GM10266 (cell line): ENCODE measurements at regions not wholly inside any gene's neighbourhood (a gene's known extent, or its start where the extent isn't known, plus 50 kb on each side); places are given as distances from the start of the nearest gene placed in this dataset.

Experiments
- DNase-seq: peaks from one replicate; pipeline ENCODE4 v3.0.0; 2012; ENCODE audit errors: extremely low spot score
- TF ChIP-seq, protein P1 (sequence below): IDR thresholded peaks from 2 replicates; pipeline ENCODE4 v1.5.1; 2012; ENCODE audit warnings: mild to moderate bottlenecking, low read depth; ENCODE audit not compliant: control insufficient read depth, insufficient read depth; ENCODE audit errors: missing control alignments

DNA sequence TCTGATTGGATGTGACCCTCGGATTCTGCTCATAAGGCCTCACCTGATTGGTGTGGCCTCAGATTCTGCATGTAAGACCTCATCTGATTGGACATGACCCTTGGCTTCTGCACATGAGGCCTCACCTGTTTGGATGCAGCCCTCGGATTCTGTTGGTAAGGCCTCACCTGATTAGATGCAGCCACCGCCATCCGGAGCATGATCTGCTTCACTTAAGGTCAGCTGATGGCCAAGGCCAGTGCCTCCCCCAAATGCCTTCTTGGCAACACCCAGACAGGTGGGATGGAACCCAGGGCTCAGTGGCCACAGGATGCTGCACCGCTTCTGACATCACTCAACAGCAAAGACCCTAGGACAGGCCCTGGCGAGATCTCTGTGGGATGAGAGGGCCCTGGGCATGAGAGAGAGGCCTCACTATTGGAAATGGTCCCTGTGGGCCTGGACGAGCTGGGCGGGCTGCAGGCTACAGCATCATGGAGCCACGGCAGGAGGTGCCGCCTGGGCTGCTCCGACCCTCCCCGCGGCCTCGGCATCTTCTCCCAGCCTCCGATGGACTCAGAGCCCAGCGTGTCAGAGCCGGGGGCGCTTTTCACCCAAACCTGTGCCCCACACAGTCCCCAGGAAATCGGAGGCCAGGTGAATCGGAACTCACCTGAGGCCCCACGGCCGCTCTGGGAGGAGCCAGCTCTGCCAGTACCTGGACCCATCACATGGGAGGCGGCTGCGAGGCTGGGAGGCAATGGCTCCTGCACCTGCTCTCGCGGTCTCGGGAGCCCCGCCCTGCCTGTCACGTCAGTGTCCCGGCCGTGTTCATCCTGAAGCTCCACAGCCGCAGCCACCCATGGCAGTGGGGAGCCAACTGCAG lies 60.9 kb upstream of the ZNF469 start:
- no peak for DNase-seq
- TF ChIP-seq, protein P1, sequence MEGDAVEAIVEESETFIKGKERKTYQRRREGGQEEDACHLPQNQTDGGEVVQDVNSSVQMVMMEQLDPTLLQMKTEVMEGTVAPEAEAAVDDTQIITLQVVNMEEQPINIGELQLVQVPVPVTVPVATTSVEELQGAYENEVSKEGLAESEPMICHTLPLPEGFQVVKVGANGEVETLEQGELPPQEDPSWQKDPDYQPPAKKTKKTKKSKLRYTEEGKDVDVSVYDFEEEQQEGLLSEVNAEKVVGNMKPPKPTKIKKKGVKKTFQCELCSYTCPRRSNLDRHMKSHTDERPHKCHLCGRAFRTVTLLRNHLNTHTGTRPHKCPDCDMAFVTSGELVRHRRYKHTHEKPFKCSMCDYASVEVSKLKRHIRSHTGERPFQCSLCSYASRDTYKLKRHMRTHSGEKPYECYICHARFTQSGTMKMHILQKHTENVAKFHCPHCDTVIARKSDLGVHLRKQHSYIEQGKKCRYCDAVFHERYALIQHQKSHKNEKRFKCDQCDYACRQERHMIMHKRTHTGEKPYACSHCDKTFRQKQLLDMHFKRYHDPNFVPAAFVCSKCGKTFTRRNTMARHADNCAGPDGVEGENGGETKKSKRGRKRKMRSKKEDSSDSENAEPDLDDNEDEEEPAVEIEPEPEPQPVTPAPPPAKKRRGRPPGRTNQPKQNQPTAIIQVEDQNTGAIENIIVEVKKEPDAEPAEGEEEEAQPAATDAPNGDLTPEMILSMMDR: no peak

DNA sequence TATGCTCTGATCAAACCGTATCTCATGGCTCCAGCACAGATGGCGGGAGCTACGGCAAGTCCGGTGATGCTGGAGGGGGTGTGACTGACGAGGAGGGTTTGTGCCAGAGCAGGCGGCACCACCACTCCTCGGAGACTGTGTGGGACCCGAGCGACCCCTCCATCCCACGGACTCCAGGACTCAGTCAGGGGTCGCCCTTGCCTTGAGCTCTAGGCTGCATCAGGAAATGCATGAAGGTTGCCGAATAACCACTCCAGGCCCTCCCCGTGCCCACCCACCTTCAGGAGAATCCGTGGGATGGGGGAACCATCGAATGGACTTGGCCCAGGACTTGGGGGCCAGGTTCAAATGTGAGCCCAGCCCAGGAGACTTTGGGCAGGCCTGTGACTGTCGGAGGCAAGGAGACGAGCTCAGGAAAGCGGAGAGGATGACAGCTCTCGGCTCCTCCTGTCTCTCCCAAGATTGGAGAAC lies 60.2 kb upstream of the ZNF469 start:
- TF ChIP-seq, protein P1: no peak
- no peak for DNase-seq

DNA sequence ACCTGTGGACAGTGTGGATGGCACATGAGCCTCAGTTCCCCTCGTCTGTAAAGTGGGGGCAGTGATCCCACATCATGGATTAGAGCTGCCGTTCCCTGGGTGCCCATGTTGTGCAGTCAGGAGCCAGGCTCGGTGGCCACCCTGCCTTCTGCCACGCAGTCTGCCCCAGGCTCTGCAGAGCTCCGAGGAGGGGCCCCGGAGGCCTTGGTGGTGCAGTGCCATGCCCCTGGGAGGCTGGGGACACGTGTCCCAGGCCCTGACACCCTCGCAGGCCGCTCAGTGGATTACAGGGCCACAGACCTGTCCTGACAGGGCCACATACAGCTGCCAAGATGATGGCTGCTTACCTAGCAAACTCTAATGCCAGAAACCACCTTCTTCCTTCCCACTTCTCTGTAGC lies 59.7 kb upstream of the ZNF469 start:
- DNase-seq: no peak
- TF ChIP-seq, protein P1: no peak

DNA sequence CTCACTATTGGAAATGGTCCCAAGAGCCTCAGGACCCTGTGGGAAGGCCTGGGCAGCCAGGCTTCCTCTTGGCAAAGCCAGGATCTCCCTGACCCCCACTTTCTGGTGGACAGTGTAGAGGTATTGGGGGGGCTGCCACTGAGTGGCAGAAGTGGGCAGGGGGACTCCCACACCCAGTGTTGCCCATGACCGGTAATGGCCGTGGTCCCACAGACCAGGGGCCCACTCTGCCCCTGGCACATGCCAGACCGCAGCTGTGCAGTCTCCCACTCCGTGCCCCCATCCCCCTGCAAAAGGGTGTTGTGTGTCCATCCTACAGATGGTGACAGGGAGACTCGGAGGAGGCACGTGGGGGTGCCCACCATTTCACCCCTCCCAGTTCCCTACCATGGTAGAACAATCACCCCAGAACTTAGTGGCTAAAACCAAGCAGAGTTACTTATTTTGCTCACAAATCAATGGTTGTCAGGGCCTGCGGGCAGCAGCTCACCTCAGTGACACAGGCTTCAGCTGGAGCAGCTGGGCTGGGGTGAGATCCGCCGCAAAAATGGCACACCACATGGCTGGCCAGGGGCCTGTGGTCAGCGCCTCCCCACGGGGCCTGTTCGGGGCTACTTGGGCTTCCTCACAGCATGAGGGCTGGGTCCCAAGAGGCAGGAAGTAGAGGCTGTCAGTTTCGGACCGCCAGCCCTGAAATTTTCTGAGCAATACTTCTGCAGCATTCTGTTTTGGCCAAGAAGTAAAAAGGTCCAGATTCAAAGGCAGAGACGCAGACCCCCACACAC lies 59.0 kb upstream of the ZNF469 start:
- TF ChIP-seq, protein P1: no peak
- DNase-seq: no peak

DNA sequence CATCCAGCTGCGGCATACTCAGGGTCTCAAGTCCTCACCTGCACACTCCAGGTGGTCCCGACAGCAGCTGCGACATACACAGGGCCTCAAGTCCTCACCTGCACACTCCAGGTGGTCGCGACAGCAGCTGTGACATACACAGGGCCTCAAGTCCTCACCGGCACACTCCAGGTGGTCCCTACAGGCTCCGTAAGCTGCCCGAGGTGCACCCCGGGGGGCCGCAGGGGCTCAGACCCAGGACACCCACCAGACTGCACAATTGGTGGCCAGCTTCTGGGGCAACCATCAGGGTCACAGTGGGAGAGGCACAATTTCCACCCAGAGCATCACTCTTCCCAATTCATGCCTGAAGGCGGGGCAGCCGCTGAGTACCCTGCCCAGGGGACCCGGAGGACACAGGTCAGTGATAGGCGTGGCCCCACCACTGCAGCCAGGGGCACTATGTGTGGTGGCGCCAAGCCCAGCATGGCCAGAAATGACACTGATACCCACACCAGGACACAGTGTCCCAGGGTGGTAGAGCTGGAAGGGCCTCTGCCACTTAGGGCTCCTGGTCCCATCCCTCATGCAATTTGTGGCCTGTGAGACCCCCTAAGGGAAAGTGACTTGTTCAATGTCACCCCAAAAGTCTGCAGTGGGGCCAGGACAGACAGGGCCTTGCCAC lies 57.5 kb upstream of the ZNF469 start:
- DNase-seq: no peak
- TF ChIP-seq, protein P1: no peak

DNA sequence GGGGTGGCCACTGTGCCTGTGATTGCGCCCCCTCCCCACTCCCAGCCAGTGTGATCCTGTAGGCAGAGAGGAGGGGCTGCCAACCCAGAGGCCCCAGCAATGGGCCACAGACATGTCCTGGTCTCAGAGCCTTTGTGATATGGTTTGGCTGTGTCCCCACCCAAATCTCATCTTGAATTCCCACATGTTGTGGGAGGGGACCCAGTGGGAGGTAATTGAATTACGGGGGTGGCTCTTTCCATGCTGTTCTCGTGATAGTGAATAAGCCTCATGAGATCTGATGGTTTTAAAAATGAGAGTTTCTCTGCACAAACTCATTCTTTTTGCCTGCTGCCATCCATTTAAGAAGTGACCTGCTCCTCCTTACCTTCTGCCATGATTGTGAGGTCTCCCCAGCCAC lies 56.8 kb upstream of the ZNF469 start:
- no peak for DNase-seq
- TF ChIP-seq, protein P1: no peak
